ENCODE measurements at regions not wholly inside any gene's neighbourhood (a gene's known extent, or its start where the extent isn't known, plus 50 kb on each side); places are given as distances from the start of the nearest gene placed in this dataset.

DNA sequence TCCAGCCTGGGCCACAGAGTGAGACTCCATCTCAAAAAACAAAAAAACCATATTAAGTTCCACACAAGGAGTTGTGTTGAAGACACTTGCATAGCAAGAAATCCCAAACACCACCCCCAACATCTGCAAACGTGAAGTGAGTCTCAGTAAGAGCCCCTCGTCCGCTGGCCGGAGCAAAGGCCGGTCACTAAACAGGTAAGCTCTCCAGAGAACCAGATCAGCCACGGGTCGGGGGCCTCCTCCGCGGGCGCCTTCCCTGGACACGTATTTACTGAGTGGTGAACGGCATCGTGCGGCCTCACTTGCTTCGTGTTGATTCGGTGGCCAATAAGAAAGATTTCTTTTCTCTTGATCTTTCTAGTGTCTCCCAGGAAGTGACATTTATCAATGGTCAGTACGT is 93.6 kb downstream of the MRPL36 start:
- no peak for DNase-seq

DNA sequence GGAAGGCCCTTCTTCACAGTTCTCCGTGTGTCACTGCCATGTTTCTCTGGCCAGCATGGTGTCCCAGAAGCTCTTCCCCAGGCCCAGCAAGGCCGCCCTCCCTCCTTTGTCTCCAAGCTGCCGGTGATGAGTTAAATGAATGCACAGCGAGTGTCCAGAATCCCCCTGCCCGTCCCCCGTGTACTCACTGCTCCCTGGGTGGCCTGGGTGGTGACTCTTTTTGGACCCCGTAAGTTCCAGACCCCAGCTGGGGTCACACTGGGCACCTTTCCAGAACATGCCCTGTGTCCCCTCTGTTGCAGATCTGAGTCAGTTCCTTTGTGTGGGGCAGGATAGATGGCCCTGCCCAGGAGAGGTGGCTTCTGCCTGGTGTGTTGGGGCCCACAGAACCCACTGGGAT is 95.0 kb downstream of the MRPL36 start:
- DNase-seq = no peak

DNA sequence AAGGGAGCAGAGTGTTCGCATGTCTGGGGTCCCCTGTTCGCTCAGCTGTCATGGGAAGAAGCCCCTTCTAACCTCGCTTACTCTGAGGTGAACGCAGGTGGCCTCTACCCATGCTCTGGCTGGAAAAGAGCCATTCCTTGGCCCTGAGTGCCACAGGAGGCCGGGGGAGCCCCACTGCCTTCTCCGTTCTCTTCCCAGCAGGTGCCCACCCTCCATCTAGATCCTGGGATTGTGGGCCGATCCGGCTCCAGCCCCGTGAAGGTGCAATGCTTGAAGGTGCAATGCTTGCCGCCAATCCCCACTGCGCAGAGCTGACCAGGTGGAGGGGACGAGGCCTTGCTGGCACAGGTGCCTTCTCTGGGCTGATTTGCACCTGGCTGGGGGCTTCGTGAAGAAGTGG is 95.4 kb downstream of the MRPL36 start:
- DNase-seq = no peak

DNA sequence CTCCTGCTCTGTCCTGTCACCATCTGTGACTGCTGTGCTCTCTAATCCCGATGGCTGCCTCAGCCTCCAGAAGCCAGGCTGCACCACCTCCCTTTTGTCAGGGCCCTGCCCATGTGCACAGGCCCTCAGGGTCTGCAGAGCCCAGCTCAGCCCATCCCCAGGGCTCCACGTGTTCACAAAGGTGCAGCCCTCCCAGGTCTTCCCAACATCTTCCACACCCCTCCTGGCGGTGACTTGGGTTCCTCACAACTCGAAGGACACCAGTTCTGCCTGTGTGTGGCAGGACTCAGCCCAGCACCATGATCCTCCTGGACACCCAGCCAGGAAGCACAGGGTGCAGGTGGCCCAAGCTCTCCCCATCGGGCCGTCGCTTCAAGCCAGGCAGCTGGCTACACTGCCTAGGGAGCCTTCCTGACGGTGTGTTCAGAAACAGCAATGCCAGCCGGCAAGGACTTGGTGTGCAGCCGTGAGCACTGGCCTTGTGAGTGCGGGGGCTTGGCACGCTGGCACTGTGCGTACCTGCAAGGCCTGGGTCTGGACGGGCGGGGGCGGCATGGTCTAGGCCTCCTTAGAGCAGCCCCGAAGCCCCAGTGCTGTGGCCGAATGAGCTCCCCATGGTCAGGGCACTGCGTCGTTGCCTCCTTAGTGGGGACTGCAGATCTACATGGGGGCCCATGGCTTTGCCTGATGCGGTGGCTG is 96.1 kb downstream of the MRPL36 start:
- no peak for DNase-seq

DNA sequence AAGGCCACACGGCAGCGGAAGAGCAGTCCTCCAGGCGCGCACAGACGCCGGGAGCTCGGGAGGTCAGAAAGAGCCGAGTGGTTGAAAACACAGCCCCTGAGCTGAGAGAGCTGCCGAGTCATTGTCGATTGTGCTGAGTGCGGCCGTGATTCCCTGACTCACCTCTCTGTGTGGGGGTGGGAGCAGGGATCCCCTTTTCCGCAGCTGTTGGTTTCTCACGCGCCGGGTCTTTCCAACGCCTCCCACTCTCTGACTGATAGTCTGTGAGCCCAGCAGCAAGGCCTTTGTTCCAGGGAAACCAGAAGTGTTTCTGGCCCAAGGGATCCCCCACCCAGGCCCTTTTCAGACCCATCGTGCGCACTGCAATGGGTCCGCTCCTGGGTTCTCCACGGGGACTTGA is 97.3 kb downstream of the MRPL36 start:
- no peak for DNase-seq

DNA sequence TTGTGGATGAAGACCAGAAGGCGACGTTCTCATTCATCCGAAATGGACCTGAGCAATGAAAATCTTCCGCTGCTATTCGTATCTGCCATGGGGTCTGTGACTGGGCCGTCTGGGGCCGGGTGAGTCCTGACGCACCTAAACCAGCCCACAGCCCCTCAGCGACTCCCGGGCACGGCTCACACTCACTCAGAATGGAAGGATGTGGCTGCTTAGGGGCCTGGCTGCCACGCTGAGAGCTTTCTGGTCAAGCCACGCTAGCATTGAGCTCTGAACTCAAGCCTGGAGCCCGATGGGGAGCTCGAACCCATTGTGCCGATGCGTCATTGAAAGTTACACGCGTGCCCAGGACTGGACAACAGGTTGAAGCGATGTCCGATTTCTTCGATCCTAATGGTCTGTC is 97.8 kb downstream of the MRPL36 start:
- DNase-seq = no peak

DNA sequence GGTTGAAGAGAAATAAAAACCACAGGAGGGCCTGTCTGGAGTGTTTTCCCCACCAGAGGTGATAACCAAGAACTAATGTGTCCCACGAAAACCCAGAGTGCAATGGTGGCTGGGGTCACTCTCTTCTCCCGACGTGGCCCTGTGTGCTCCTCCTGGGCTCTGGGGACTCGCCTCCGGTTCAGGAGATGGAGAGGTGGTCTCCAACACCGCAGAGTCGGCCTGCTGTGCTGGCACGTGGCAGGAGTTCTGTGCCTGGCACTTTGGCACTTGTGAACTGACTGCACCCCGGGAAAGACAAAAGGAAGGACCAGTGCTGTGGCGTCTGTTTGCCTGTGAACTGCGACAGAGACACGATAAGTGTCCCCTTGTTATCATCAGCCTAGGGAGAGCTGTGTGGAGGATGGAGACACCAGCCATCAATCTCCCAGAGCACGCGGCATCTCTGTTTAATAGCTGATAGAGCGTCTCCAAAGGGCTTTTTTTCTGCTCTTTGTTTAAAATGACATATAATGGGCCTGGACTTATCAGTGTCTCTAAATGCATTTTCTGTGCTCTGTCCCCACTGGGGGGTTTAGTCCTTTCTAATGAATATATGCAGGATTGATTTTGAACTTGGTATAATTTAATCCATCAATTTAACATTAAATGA is 98.3 kb downstream of the MRPL36 start:
- no peak for DNase-seq

DNA sequence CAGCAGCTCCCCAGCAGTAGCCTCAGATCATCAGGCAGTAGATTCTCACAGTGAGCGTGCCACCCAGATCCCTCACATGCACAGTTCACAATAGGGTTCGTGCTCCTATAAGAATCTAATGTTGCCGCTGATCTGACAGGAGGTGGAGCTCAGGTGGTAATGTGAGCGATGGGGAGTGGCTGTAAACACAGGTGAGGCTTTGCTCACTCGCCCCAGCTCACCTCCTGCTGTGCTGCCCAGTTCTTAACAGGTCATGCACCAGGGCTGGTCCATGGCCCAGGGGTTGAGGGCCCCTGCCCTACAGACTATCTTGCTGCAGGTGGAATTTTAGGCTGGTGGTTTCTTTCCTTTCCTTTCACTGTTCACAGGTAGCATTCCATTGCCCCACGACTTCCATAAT is 100.2 kb downstream of the MRPL36 start:
- DNase-seq = no peak

DNA sequence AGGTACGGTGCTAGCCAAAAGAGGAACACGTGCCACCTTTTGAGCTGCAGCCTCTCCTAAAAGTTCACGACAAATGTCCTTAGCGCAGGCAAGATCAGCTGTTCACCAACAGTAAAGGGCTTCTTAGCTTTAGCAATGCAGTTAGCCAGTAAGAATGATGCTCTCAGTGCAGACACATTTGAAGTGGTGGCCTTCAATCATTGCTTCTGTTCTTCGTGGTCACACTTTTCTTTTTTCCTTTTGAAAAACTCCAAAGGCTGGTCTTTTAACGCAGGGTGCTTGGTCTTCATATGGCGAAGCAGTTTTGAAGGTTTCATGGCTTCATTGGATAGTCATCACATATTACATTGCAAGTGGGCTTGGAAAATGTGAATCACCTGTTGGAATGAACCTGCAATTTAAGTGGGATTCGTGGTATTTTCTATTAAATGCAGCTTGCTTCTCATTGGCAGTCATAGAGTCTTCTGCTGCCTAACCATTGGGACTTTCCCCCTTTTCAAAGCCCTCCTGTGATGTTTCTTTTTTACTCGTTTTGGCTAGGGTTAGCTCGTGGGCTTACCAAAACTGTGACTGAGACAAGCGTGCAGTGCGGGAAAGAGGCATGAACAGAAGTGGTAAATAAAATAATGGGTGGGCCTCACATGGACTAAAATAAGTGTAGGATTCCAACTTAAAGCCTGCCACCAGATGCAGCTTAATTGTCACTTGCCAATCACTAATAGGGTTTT is 100.9 kb downstream of the MRPL36 start:
- DNase-seq = no peak

DNA sequence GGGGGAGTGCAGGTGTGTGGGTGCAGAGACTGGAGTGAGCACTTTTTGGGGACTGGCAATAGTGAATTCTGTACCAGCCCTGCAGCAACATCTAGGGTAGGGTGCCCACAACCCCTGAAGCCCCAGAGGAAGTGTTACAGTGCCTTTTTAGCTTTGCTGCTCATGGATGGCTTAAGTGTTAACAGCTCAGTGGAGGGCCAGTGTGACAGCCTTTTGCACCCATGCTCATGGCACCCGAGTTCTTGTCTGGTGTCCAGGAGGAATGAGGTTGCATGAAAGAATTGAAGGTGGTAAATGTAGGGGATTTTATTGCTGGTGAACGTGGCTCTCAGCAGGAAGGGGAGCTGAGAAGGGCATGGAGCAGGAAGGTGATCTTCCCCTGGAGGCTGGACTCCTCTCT is 107.3 kb downstream of the MRPL36 start:
- DNase-seq = no peak

DNA sequence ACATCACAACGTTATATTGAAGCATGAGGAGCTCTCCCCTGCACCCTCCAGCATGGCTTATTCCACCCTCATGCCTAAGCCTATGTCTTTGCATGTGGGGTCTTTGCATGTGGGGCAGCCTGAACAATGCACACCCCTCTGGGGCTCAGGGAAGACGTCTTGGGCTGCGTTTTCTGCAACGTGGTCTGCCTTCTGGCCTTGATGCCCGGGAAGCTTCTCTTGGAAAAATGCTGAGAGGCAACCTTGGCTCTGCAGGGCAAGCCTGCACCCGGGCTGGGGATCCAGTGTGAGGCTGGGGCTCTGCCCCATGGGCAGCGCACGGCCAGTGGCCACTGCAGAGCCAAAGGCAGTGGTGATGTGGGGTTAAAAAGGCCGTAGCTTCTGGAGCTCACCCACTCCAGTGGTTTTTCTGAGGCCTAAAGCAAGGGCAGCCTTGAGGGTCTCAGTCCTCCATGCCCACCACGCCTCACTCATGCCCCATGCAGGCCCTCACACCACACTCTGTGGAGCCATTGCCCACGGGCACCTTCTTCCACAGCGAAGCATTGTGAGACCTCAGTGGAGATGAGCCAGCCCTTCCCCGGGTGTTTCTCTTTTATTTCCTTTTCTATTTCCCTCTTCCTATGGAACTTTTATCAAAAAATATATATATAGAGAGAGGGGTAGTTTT is 112.2 kb downstream of the MRPL36 start:
- DNase-seq = no peak

DNA sequence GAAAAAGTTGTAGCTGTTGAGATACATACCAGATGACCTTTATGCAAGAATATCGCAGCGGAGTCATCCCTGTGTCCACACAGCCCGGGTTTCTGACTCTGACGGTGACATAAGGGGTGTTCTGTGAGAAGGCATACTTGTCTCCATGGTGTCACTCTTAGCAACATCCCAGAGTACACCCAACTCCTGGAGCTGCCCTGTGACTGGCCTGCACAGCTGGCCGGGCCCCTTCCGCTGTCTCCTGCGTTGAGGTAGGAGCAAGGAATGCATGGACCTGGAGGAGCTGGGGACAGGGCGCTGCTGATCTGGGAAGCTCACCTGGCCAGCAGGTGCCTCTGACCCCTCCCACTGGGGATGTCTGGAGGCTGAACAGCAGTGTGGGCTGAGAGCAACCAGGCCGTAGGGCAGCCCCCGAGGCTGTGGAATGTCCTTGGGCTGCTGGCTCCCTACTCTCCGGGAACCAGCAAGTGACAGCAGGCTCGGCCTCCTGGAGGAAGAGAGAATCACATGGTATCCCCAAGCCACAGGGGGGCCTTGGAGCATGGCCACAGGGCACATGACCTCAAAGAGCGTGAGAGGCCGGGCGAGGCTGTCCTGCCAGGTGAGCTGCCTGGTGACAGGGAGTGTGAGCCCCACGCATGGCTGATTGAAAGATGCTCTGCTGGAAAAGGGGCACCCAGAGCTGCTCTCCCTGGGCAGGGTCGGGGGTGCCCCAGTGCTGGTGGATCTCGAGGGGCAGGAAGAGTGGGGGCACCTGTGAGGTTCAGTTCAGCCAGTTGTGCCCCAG is 113.4 kb downstream of the MRPL36 start:
- no peak for DNase-seq

DNA sequence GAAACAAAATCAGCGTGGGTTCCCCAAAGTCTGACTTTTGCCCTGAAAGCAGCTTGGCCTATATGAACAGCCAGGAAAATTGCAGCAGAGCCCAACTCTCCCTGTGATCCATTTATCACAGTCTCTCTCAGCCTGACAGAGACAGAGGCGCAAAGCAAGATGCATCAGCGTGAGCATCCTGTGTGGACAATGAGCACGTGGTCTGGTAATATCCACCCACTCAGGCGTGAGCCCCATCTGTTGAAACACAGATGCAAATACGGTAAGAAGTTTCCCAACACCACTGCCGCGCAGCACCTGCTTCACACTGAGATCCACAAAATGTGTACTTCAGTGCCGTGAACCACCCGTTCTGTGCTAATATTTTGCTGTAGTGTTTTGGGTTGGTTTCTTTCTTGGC is 114.6 kb downstream of the MRPL36 start:
- DNase-seq = no peak

DNA sequence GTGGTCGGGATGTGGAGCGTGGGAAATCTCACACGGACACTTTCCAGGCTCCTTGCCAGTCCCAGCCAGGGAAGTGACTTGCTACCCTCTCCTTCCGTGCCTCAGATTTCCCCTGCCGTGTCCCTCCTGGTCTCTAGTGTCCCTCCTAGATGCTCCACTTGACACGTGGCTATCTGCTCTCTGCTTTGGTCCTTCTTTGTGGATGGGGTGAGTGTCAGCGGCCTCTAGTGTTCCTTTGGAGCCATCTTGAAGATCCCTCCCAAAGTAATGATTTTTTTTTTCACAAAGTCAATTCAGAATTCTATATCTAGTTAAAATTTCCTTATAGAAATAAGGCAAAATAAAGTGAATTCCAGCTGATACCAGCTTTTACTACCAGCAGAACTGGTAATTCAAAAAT is 117.7 kb downstream of the MRPL36 start:
- no peak for DNase-seq

DNA sequence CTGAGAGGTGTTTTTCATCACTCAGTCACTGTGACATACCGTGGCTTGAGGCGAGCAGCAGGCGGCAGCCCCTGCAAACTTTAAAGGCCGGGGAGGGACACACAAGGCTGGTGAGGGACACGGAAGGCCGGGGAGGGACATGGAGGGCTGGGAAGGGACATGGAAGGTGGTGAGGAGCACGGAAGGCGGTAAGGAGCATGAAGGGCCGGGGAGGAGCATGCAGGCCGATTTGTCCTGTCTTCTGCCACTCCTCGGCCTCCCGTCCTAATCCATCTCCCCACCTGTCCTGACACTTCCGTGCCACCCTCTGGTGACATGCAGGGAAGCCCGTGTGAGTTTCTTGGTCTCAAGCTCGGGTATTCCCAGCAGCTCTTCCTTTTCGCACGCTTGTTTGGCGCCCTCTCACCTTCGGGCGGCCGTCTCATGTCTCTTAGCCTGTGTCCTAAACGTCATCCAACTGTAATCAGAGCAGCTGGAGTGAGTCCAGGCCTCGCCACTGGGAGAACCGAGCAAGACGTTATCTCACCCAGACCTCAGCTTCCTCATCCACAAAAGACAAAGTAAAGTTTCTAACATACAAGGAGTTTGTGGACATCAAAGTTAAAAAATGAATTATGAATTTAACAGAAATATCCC is 126.5 kb downstream of the MRPL36 start:
- no peak for DNase-seq

DNA sequence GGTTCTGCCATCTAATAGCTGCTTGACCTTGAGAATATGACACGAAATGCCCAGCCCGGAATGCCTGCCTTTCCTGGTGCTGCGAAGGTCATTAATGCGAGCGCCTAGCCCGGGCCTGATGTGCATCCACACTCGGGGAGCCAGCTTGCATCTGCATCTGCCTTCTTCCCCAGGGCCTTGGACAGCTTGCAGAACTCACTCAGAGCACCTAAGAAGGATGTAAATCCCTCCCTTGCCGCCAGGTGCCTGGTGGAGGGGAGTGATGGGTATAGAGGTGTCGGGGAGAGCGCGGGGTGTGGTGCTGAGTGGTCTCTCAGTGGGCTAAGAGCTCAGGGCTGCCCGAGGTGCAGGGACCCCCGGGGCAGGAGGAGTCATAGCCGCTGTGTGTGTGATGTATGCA is 127.2 kb downstream of the MRPL36 start:
- DNase-seq = no peak

DNA sequence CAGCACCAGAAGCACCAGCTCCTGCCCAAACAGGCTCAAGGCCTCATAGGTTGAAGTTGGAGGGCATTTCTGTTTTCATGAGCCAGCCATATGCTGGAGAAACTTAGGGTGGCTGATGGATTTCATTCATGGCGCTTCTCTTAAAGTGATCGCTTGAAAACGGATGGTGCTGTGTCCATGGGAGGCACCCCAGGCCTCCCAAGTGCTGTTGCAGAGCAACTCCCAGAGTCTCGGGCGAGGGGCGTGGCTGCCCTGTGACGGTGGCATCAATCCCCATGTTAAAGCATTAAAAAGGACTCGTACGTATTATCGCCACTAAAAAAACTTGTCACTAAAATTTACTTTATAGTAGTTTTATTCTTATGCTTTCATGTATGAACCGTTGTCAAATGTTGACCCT is 128.3 kb downstream of the MRPL36 start:
- DNase-seq = no peak

DNA sequence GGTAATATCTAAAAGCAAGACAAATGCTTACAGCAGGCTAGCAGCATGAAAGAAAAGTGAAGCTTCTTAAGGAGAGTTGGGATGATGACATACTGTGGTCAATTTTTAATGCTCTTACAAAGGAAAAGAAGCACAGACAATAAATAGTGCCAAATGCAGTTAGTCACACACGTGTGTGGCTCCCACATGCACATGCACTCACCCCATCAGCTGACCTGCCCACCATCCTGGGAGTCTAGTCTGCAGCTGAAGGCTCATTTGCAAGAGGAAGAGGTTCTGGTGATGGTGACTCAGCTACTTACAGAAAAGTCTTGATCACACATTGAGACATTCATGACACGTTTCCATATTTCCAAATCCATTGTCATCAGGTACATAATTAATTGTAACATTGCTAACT is 129.3 kb downstream of the MRPL36 start:
- no peak for DNase-seq

DNA sequence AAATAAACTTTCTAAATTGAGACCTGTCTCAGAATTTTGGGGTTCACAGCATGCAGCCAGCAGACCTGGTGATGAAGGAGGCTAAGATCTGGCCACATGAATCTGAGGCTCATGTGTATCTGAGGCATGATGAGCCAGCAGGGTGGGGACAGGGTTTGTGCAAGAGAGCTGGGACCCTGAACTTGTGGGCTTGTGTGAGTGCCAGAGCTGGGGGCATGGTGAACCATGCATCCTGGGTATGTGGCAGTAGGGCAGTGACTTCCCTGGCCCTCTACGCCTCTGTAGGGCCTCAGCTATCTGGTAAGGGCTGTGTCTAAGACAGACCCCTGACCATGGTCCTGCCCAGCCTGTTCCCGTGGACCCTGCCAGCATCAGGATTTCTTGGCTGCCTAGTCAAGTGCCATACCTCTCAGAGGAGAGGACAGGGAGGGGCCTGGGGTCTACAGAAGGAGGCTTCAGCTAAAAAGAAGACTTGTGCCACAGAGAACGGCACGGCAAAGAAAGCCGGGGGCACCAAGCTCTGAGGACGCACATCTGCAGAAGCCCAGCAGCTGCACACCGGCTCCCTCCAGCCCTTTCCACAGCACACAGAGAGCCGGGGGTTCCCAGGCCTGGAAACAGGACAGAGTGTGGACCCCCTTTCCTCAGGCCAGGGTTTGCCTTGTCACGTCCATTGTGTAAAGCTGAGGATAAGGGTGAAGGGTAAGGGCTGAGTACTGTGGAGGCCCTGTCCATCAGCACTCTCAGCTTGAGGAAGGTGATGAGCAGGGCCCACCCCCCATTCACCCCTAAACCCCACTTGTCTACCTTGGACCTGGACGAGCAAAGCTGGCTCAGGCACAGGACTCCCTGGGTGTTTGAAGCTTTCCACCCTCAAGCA is 130.1 kb downstream of the MRPL36 start:
- no peak for DNase-seq

DNA sequence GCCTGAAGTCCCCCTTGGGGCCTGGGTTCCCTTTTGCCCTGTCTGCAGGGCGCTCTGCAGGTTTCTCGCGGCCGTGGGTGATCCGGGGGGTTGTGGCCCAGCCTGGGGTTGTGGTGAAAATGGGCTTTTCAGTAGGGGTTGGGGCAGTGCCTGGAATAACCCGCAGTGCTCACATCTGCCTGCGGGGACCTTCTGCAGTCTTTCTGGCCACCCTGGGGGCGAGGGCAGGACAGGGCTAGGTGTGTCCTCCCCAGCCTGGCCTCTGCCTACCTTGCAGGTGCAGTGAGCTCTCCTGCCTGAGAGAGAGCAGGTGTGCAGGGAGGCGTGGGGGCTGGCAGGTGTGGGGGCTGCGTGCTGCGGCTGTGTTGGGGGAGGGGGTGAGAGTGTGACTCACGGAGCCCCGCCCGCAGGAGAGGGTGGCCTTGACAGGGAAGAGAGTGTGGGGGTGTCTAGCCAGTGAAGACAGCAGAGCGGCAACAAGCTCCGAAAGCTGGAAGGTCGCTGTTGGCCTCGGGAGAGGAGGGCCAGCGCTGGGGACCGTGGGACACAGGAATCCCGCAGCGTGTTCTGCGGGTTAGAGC is 131.4 kb downstream of the MRPL36 start:
- peak; percentile 35 for DNase-seq

DNA sequence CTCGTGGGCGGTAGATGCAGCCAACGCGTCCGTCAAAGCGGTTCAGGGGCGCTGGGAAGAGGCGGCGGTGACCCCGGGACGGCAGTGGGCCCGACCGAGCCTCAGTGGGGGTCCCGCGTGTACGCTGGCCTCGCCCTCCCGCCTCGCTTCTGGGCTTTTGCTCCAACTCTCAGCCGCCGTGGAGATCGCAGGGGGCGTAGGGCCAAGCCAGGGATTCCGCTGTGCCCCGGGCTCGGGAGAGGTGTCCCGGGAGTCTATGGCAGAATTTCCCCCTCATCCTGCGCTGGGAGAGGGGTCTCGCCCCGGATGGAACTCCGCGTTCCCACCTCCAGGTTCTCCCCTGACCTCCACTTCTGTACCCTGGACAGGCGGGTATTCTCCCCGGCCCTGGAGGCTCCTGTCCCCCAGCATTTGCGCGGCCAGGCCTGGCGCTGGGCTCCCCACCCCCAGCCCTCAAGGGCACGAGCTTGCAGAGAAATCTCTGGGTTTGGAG is 131.9 kb downstream of the MRPL36 start:
- peak; percentile 37 for DNase-seq

Measured in right forelimb (tissue), 1 donor.